ENCODE measurements at regions not wholly inside any gene's neighbourhood (a gene's known extent, or its start where the extent isn't known, plus 50 kb on each side); places are given as distances from the start of the nearest gene placed in this dataset.

GRCh38 chr4:3822230-3822947 is 56.2 kb downstream of the ADRA2C start:
- H3K27ac ChIP-seq = no peak overlapping the region
- intact Hi-C loops (cut with DNase I; ENCODE audit: low total_unique reads) = no loop called here
- H3K4me1 ChIP-seq = peaks cover 0 to 9% (median 9%) of the 10 kb centered on the region in 4 donors
- TF ChIP-seq CTCF (IDR thresholded peaks at IDR 0.05) = no peak
- H3K9me3 ChIP-seq = no peaks in the 10 kb centered on the region
- peaks cover 0 to 31% of the 10 kb centered on the region in 2 donors for H3K27me3 ChIP-seq
- DNase-seq = no peak
- no peaks in the 10 kb centered on the region for H3K36me3 ChIP-seq
- no peak overlapping the region for H3K4me3 ChIP-seq

GRCh38 chr4:3823496-3824341 is 57.5 kb downstream of the ADRA2C start:
- TF ChIP-seq CTCF (IDR thresholded peaks at IDR 0.05) = no peak
- DNase-seq = no peak
- H3K4me3 ChIP-seq = no peak overlapping the region
- H3K9me3 ChIP-seq = no peaks in the 10 kb centered on the region
- peaks cover 0 to 28% of the 10 kb centered on the region in 2 donors for H3K27me3 ChIP-seq
- intact Hi-C loops (cut with DNase I; ENCODE audit: low total_unique reads) = no loop called here
- H3K36me3 ChIP-seq = no peaks in the 10 kb centered on the region
- peaks cover 0 to 19% (median 18%) of the 10 kb centered on the region in 4 donors for H3K4me1 ChIP-seq
- H3K27ac ChIP-seq = no peak overlapping the region

DNA sequence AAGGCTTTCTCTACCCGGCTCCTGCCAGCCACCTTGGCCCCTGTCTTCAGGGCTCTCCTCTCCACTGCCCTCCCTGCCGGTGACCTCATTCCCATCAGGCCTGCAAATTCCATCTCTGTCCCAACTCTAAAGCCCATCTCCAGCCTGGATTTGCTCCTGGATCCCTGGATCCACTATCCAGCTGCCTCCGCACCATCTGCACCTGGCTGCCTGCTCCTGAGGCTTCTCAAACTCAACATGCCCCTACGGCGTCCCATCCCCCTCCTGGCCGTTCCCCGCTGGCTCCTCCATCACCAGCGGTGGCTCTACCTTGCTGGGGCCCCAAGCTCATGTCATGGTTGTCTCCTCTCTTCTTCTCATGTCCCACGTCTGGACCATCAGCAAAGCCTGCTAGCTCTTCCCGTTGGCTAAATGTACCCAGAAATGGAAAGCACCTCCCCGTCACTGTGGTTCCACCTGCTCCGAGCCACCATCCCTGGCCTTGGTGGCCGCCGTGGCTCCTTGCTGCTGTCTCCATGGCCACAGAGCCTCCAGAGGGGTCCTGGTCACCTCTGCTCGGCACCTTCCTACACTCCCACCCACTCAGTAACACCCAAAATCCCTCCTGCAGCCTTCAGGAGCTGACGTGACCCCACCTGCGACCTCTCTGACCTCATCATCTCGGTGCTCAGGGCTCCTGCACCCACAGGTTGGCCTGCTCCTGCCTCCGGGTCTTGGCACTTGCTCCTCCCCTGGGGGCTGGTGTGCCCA is 58.5 kb downstream of the ADRA2C start:
- H3K4me1 ChIP-seq = peaks cover 0 to 19% (median 18%) of the 10 kb centered on the region in 4 donors
- peaks cover 0 to 28% of the 10 kb centered on the region in 2 donors for H3K27me3 ChIP-seq
- H3K36me3 ChIP-seq = no peaks in the 10 kb centered on the region
- no peak overlapping the region for H3K27ac ChIP-seq
- no peak for TF ChIP-seq CTCF (IDR thresholded peaks at IDR 0.05)
- DNase-seq = no peak
- H3K4me3 ChIP-seq = no peak overlapping the region
- intact Hi-C loops (cut with DNase I; ENCODE audit: low total_unique reads) = no loop called here
- no peaks in the 10 kb centered on the region for H3K9me3 ChIP-seq

GRCh38 chr4:3825530-3825929 is 59.3 kb downstream of the ADRA2C start:
- Histone ChIP-seq H3K27ac (no peak overlapping the region), H3K4me3 (no peak overlapping the region), H3K36me3 (no peaks in the 10 kb centered on the region), H3K27me3 (peaks cover 0 to 21% of the 10 kb centered on the region in 2 donors), H3K9me3 (no peaks in the 10 kb centered on the region), H3K4me1 (peaks cover 0 to 19% (median 18%) of the 10 kb centered on the region in 4 donors)
- no peak for DNase-seq
- TF ChIP-seq CTCF (IDR thresholded peaks at IDR 0.05) = no peak
- intact Hi-C loops (cut with DNase I; ENCODE audit: low total_unique reads) = no loop called here

Data from tibial artery (tissue), 4 donors.